ENCODE measurements at regions not wholly inside any gene's neighbourhood (a gene's known extent, or its start where the extent isn't known, plus 50 kb on each side); places are given as distances from the start of the nearest gene placed in this dataset.

GRCh38 chr12:18939051-18939450 is 190.5 kb upstream of the PLEKHA5 start:
- H3K36me3 Mint-ChIP-seq (ENCODE audit: low read depth): peaks cover 2% of the 10 kb centered on the region
- H3K4me3 Mint-ChIP-seq: no peak overlapping the region
- no peak overlapping the region for H3K27ac Mint-ChIP-seq (ENCODE audit: unreplicated experiment)
- DNase-seq (ENCODE audit: low read depth, low spot score): no peak
- peaks cover 2% of the 10 kb centered on the region for H3K9me3 Mint-ChIP-seq
- peaks cover 4% of the 10 kb centered on the region for H3K4me1 Mint-ChIP-seq
- no peaks in the 10 kb centered on the region for H3K27me3 Mint-ChIP-seq (ENCODE audit: low read depth)
- TF ChIP-seq CTCF (conservative IDR thresholded peaks at IDR 0.05): no peak

- Mint-ChIP-seq H3K4me3 (no peak overlapping the region), H3K9me3 (no peaks in the 10 kb centered on the region), H3K36me3 (ENCODE audit: low read depth) (no peaks in the 10 kb centered on the region), H3K27ac (ENCODE audit: unreplicated experiment) (no peak overlapping the region), H3K27me3 (ENCODE audit: low read depth) (no peaks in the 10 kb centered on the region), H3K4me1 (no peaks in the 10 kb centered on the region)
- TF ChIP-seq CTCF (conservative IDR thresholded peaks at IDR 0.05): no peak
- DNase-seq (ENCODE audit: low read depth, low spot score): no peak
Measured at GRCh38 chr12:18942669-18943068, 186.9 kb upstream of the PLEKHA5 start.

GRCh38 chr12:18943200-18943599 is 186.3 kb upstream of the PLEKHA5 start:
- no peak for DNase-seq (ENCODE audit: low read depth, low spot score)
- Mint-ChIP-seq H3K27ac (ENCODE audit: unreplicated experiment) (no peak overlapping the region), H3K4me1 (no peaks in the 10 kb centered on the region), H3K27me3 (ENCODE audit: low read depth) (no peaks in the 10 kb centered on the region), H3K36me3 (ENCODE audit: low read depth) (no peaks in the 10 kb centered on the region), H3K9me3 (no peaks in the 10 kb centered on the region), H3K4me3 (no peak overlapping the region)
- TF ChIP-seq CTCF (conservative IDR thresholded peaks at IDR 0.05): no peak

GRCh38 chr12:18946106-18946505 is 183.4 kb upstream of the PLEKHA5 start:
- no peak for TF ChIP-seq CTCF (conservative IDR thresholded peaks at IDR 0.05)
- Mint-ChIP-seq H3K36me3 (ENCODE audit: low read depth) (no peaks in the 10 kb centered on the region), H3K9me3 (no peaks in the 10 kb centered on the region), H3K27ac (ENCODE audit: unreplicated experiment) (no peak overlapping the region), H3K27me3 (ENCODE audit: low read depth) (no peaks in the 10 kb centered on the region), H3K4me1 (no peaks in the 10 kb centered on the region), H3K4me3 (no peak overlapping the region)
- DNase-seq (ENCODE audit: low read depth, low spot score): no peak

- Mint-ChIP-seq H3K27me3 (ENCODE audit: low read depth) (no peaks in the 10 kb centered on the region), H3K9me3 (no peaks in the 10 kb centered on the region), H3K4me3 (no peak overlapping the region), H3K4me1 (no peaks in the 10 kb centered on the region), H3K36me3 (ENCODE audit: low read depth) (no peaks in the 10 kb centered on the region), H3K27ac (ENCODE audit: unreplicated experiment) (no peak overlapping the region)
- no peak for DNase-seq (ENCODE audit: low read depth, low spot score)
- no peak for TF ChIP-seq CTCF (conservative IDR thresholded peaks at IDR 0.05)
Measured at GRCh38 chr12:18951218-18951617, 178.3 kb upstream of the PLEKHA5 start.

GRCh38 chr12:18953505-18953904 is 176.0 kb upstream of the PLEKHA5 start:
- H3K9me3 Mint-ChIP-seq: no peaks in the 10 kb centered on the region

More at GRCh38 chr12:18953505-18953904, 176.0 kb upstream of the PLEKHA5 start:
- no peak for TF ChIP-seq CTCF (conservative IDR thresholded peaks at IDR 0.05)
- H3K27ac Mint-ChIP-seq (ENCODE audit: unreplicated experiment): no peak overlapping the region
- H3K27me3 Mint-ChIP-seq (ENCODE audit: low read depth): no peaks in the 10 kb centered on the region
- H3K4me3 Mint-ChIP-seq: no peak overlapping the region
- H3K36me3 Mint-ChIP-seq (ENCODE audit: low read depth): no peaks in the 10 kb centered on the region
- H3K4me1 Mint-ChIP-seq: no peaks in the 10 kb centered on the region
- DNase-seq (ENCODE audit: low read depth, low spot score): no peak

Measured in neural crest cell (in vitro differentiated cells).